ENCODE measurements at regions not wholly inside any gene's neighbourhood (a gene's known extent, or its start where the extent isn't known, plus 50 kb on each side); places are given as distances from the start of the nearest gene placed in this dataset.
"Not testable (repeated sequence)": the region's sequence is repeated elsewhere in the genome, so short reads cannot be mapped to it uniquely, and the experiment has no call there.

DNA sequence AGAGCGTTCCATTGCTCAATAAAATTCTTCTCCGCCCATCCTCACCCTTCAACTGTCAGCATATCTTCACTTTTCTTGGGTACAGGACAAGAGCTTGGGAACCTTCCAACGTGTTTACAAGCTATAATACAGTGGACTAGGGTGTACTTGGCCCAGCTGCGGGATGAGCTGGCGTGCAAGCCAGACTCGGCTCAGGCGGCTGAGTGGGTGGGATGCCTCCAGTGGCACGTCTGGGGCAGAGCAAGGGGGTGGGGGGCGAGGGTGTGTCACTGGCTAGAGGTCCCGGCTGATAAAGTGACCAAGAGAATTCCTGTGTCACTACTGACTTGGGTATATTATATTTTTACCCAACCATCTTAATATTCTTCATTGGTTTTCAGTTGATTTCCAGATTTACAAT, 179.7 kb downstream of the EVA1A start:
- DNase-seq, result no peak

DNA sequence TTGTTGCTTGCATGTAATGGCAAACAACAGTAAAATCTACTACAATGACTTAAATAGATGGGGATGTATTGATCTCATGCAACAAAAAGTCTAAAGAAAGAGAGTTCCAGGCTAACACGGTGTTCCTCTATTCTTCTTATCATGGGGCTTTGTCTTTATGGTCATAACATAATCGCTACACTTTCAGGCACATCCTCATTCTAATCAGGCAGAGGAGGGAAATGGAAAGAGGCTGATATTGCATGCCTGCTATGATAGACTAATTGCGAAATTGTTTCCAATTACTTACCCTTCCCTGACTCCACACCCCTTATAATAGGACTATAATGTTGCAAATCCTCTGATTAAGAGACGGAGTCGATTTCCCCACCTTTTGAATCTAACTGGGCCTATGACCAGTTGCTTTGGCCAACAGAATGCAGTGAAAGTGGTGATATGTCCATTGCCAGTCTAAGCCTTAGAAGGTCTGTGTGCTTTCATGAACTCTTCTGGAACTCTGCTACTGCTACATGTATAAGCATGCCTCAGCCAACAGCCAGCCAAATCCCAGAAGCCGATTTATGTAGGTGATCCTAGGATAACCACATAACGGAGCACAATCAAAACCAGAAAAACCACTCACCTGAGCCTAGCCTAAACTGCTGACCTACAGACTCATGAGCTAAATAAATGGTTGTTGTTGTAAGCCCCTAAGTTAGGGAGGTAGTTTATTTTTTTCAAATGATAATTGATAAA, 180.3 kb upstream of the TACR1 start:
- no peak for DNase-seq

DNA sequence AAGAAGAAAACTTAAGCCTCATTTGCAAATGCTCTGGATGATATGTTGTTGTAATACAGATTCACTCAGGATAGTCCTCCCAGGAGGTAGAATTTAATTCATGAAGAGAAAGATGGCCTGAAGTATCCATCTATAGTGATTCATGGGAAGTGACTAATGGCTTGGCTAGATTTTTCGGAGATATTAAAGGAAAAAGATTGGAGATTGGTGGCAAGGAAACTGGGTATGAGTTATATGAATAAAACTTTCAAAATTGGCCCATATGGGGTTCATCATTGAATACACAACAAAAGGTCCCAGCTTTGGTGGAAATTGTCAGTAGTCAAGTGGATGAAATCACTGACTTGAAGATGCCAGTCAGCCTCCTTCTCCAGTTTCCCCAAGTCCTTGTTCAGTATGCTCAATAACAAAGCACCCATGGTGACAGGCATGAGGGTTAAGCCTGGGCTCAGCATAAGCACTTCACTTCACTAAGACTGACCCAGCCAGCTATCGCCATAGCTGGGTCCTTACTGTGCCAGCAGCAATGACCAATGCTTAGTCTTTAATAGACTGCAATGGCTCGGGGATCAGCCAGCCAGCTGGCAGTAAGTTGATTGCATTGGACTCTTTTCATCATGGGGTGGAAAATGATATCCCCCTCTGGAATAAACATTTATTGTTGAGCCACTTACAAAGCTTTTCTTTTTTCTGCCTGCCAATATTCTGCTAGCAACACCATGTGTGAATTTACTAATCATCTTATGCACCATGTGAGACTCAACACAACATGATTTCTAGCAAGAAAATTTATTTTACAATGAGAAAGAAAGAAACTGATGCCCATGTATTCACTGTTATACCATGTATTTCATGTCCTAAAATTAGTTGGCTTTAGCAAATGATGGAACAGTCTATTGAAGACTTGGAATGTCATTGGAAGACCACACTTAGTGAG, 176.6 kb upstream of the TACR1 start:
- no peak for DNase-seq

DNA sequence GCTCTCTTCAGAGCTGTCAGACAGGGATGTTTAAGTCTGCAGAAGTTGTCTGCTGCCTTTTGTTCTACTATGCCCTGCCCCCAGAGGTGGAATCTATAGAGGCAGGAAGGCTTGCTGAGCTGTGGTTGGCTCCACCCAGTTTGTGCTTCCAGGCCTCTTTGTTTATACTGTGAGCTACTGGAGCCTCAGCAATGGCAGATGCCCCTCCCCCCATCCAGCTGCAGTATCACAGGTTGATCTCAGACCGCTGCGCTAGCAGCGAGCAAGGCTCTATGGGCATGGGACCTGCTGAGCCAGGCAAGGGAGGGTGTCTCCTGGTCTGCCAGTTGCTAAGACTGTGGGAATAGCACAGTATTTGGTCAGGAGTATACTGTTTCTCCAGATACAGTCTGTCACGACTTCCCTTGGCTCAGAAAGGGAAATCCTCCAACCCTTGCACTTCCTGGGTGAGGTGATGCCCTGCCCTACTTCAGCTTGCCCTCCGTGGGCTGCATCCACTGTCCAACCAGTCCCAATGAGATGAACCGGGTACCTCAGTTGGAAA, 175.2 kb upstream of the TACR1 start:
- not testable (repeated sequence) for DNase-seq

DNA sequence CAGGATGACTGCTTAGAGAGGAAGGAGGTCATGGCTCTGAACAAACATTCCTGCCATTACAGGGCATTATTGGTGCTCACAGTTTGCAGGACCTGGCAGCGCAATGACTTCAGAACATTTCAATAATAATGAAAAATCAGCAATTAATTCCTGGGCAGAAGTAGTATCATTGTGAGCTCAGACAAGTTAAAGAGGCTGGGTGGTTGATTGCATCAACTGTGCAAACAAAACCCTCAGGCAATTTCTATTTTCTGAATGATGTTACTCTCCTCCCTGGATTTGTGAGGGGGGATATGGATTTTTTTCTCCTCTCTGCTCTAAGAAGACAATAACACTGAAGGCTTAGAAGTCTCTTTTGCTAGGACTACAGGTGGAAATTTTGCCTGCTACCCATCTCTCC, 168.1 kb upstream of the TACR1 start:
- DNase-seq, result no peak

DNA sequence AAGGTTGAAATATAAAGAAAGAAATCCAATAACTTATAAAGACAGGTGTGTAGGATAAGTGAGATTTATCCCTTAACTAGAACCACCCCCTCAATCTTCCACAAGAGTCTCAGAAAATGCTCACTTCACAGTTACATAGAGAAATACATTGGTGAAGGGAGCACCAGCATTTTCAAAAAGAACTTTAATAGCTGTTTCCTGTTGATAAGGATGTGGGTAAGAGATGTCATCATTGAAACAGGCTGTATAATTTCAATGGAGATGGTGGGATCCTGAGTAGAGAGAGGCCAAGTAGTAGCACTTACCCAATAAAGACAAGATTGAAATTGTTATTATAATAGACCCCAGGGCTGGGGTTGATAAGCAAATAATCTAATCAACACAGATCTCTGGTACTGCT, 162.2 kb upstream of the TACR1 start:
- no peak for DNase-seq

DNA sequence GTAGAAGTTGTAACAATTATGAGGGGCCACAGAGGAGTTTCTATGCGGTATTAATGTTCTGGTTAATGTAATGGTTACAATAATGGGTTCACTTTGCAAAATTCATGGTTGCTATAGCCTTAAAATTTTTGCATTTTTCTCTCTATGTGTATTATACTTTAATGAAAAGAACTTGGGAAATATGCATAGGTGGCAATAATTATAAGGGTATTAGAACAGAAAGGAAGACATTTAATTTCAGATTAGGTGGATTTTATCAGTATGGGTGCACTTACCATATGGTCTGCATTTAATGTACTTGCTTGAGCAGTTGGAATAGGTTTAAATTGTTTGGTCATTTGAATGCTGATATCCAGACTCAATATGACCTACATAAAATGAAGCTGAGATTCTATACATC, 161.6 kb upstream of the TACR1 start:
- DNase-seq, result no peak

GRCh38 chr2:75356865-75357264, 157.5 kb upstream of the TACR1 start:
- no peak for DNase-seq

DNA sequence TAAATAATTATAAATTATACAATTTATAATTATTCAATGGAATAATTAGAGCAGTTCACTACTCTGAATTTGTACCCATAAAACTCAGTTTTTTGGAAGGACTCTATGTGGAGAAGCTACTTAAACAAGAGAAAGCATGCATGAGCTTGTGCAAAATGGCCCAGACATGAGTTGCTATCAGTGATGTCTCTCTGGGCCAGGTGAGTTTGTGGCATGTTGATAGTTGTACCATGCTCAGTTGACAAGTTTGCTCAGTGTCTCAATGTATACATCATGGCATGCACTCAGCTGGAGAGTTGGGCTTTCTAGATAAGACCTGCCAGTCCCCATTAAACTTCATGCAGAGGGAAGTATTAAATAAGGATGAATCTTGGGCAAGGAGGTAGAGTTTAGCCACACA, 153.8 kb upstream of the TACR1 start:
- no peak for DNase-seq

- no peak for DNase-seq
Observed at GRCh38 chr2:75348307-75348706, 149.0 kb upstream of the TACR1 start.

- DNase-seq, result no peak
Observed at GRCh38 chr2:75344146-75344545, 144.8 kb upstream of the TACR1 start.

- no peak for DNase-seq
Observed at GRCh38 chr2:75342504-75343175, 143.3 kb upstream of the TACR1 start.

GRCh38 chr2:75340560-75340959, 141.2 kb upstream of the TACR1 start:
- DNase-seq, result no peak

- no peak for DNase-seq
Observed at GRCh38 chr2:75338461-75338860, 139.1 kb upstream of the TACR1 start.

DNA sequence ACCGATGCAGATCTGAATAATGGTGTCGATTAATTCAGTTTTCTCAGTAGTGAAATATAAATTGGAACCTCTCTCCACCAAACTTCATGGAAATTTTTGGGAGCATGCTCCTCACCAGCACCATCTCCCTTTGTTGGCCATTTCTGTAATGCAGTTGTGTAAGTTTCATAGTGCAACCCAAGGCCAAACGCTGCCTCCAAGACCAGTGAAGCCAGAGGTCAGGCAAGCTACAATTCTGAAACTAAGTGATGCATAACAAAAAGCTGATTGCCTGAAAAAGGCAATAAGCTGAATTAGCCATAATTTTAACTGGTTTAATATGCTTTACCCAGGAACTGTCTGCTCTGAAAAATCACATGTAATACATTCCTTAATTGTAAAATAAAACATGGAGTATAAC, 138.3 kb upstream of the TACR1 start:
- no peak for DNase-seq

DNA sequence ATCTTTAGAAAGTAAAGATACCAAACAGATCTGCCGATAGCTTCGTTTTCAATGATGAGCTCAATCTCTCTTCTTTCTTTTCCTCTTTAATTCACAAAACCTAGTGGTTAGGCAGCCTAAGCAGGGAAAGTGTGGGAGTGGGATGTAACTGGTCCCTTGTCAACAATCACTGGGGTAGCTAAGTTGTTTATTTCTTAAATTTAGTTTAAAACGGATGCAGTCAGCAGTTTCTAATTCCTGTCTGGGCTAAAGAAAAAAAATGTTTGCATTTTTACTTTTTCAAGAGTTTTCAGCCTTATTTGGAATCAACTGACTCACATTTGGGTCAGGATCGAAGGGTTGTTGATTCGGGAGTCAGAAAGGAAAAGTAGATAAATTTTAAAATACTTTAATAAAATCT, 137.7 kb upstream of the TACR1 start:
- no peak for DNase-seq

DNA sequence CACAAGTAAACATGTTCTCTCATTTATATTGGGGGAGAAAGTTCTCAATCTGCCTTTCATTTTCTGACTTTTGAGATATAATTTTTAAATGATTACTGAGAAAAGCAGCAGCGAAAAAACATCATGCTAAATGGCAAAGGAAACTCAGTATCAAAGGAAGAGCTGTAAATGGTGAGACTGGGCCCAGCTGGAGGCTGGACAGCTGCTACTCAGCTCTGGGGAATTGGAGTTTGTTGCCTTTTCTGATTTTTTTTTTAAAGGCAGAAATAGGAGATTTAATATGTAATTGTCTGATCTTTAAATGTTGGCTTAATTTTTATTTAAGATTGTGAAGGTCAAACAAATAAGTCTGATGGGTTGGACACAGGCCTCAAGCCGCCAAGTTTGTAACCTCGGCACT, 137.1 kb upstream of the TACR1 start:
- DNase-seq, result no peak

DNA sequence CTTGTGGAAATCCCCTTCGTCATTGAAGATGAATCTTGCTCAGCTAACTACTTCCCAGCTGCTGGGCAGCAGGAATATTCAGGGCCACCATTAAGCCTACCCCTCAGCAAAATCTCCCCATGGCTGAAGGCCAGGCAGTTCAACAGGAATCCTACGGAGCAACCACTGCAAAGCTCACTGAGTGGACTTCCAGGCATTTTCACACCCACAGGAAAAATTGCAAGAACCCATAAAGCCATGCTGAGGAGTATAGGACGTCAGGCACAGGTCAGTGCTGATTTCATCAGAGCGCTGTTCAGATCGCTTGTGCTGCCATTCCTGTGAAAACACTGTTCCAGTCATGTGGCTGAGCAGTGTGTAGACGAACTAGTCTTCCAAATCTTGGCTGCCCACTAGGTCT, 134.8 kb upstream of the TACR1 start:
- DNase-seq, result no peak

DNA sequence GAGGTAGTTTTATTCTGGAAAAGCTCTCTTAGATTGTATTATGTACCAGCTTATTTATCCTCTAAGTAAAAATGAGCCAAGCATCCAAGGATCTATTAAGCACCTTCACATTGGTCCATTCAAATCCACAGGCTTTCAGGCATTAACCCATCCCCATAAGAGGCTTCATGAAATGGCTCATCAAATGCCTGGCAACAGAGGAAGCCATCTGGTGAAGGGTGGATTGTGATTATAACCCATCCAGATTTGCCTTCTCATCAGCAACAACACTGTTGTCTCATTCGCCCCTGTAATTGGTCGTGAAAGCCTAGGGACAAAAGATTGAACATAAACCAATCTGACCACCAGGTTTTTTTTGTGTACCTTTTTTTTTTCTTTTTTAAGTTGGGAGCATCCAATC, 134.3 kb upstream of the TACR1 start:
- DNase-seq, result no peak

GRCh38 chr2:75328156-75328555, 128.8 kb upstream of the TACR1 start:
- DNase-seq, result no peak

DNA sequence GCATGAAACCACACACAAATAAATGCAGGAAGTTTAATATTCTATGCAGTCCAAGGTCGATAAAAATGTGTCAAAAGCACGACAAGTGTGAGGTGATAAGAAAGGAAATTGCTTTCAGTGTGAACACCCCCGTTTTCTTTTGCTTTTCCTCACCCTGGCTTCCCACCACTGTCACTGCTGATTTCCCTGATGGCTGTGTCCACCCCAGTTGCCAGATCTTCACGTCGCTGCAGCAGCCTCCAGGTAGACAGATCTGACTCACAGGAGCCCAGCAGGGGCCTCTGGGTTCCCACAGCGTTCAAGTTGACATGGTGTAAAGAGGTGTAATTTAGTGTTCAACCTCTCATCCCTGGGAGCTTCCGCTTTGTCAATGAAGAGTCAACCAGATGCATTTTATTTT, 128.0 kb upstream of the TACR1 start:
- no peak for DNase-seq

- DNase-seq, result no peak
Observed at GRCh38 chr2:75326645-75327044, 127.3 kb upstream of the TACR1 start.

DNA sequence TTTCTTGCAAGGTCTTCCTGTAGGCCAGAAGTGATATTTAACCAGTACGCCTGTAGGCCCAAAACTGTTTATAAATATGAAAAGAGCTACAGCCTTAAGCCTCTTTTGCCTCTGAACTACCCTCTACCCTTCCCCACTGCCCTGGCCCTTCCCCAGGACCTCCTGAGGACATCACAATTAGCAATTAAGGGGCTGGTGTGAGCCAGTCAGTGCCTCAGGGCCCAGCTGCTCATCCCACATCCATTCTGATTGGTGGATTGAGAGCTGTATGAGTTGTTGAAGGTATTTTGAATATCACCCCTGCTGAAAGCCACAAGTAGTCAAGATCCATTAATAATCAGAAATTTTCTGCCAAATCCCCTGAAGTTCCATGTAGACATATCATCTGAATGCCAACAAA, 126.3 kb upstream of the TACR1 start:
- no peak for DNase-seq

Measured in activated CD4-positive, alpha-beta T cell treated with anti-CD3 and anti-CD28 coated beads for 48 hours (primary cell).